GM23248 (cell line): ENCODE measurements at regions not wholly inside any gene's neighbourhood (a gene's known extent, or its start where the extent isn't known, plus 50 kb on each side); places are given as distances from the start of the nearest gene placed in this dataset.

Experiments
- EZH2 ChIP-seq: fragments of 200-600 bp; sonication (generic); IDR thresholded peaks from 2 replicates; pipeline ENCODE4 v1.6.1; 2018; ENCODE audit warnings: antibody characterized with exemption, mild to moderate bottlenecking; ENCODE audit not compliant: insufficient read depth, poor library complexity, severe bottlenecking
- EZH2phosphoT487 ChIP-seq: fragments of 200-600 bp; sonication (generic); IDR thresholded peaks from 2 replicates; pipeline ENCODE4 v1.6.1; 2018; ENCODE audit warnings: antibody characterized with exemption, moderate library complexity, mild to moderate bottlenecking, low read depth; ENCODE audit not compliant: insufficient read depth

DNA sequence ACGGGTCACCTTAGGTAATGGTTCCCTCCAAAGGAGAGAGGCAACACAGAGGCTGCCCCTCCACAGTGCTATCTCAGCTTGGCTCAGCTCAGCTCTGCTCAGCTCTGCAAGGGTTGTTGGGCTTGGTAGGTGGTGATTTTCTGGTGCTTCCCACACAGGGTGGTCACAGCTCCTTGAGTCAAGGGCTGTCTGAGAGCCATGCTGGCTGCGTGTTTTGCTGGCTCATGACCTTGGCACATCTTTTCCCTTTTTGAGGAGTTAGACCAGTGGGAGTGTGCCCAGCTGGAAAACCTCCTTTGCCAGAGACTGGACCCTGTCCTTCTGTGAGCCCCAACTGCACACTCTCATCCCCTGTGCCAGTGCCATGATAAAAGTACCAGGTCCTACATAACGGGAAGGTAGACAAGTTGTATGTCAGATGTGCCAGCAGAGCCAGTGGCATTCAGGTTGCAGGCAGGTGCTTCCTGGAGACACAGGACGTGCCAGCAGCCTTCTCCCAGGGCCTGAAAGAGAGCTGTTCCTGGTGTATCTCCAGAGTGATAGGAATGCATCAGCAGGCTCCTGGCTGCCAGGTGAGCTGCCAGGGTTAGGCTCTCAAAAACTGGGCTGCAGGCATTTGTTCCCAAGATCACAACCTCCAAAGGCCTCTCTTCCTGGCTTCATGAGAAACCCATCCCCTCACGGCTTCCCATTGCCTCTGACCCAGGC is 118.6 kb upstream of the CXCL14 start:
- TF ChIP-seq EZH2, result no peak
- no peak for TF ChIP-seq EZH2phosphoT487
